Ectodermal cell (in vitro differentiated cells): ENCODE measurements at regions not wholly inside any gene's neighbourhood (a gene's known extent, or its start where the extent isn't known, plus 50 kb on each side); places are given as distances from the start of the nearest gene placed in this dataset.

Experiments
- H3K27ac ChIP-seq: 2 replicates; pipeline ENCODE4 v1.7.0; 2013; ENCODE audit warnings: mild to moderate bottlenecking, low read depth, low read length; ENCODE audit not compliant: insufficient read depth, poor library complexity, severe bottlenecking
- H3K27me3 ChIP-seq: 2 replicates; pipeline ENCODE4 v1.7.0; 2013; ENCODE audit warnings: mild to moderate bottlenecking, low read length; ENCODE audit not compliant: insufficient read depth, control insufficient read depth, poor library complexity, severe bottlenecking
- H3K36me3 ChIP-seq: one replicate; pipeline ENCODE4 v1.7.0; 2013; ENCODE audit warnings: low read length; ENCODE audit not compliant: control insufficient read depth, insufficient read depth
- H3K4me1 ChIP-seq: one replicate; pipeline ENCODE4 v1.7.0; 2013; ENCODE audit warnings: low read length; ENCODE audit not compliant: control insufficient read depth, insufficient read depth
- H3K4me3 ChIP-seq: 2 replicates; pipeline ENCODE4 v1.7.0; 2013; ENCODE audit warnings: low read depth, low read length, control low read depth; ENCODE audit not compliant: insufficient read depth
- H3K9me3 ChIP-seq: 2 replicates; pipeline ENCODE4 v1.7.0; 2013; ENCODE audit warnings: mild to moderate bottlenecking, low read length, moderate library complexity; ENCODE audit not compliant: control insufficient read depth
- WGBS, 2 experiments: methylation state at CpG; one replicate each; pipeline ENCODE4 v1.1.7; 2013; ENCODE audit warnings: missing lambda C conversion rate in 2 of 2; 5-methylcytosine and 5-hydroxymethylcytosine counted together

GRCh38 chr5:30239331-30240022, 954.0 kb upstream of the CDH6 start:
- no peaks in the 10 kb centered on the region for H3K27me3 ChIP-seq
- no peak overlapping the region for H3K4me3 ChIP-seq
- no peaks in the 10 kb centered on the region for H3K4me1 ChIP-seq
- H3K9me3 ChIP-seq: peaks cover 2% of the 10 kb centered on the region
- H3K36me3 ChIP-seq: no peaks in the 10 kb centered on the region
- 87 to 88% methylated on average over 7 of the region's 7 CpGs for WGBS, 2 experiments
- no peak overlapping the region for H3K27ac ChIP-seq

- Histone ChIP-seq H3K27me3 (no peaks in the 10 kb centered on the region), H3K4me3 (no peak overlapping the region), H3K9me3 (peaks cover 2% of the 10 kb centered on the region), H3K4me1 (no peaks in the 10 kb centered on the region), H3K36me3 (no peaks in the 10 kb centered on the region), H3K27ac (no peak overlapping the region)
- whole genome bisulfite sequencing, 2 experiments: 90% methylated on average over 1 of the region's 2 CpGs
Observed at GRCh38 chr5:30237189-30237588, 956.3 kb upstream of the CDH6 start.

GRCh38 chr5:30209755-30210154, 983.7 kb upstream of the CDH6 start:
- no peaks in the 10 kb centered on the region for H3K9me3 ChIP-seq

GRCh38 chr5:30197662-30198061, 995.8 kb upstream of the CDH6 start:
- Histone ChIP-seq H3K27ac (no peak overlapping the region), H3K27me3 (no peaks in the 10 kb centered on the region), H3K4me3 (no peak overlapping the region), H3K36me3 (no peaks in the 10 kb centered on the region), H3K4me1 (no peaks in the 10 kb centered on the region), H3K9me3 (no peaks in the 10 kb centered on the region)
- WGBS, 2 experiments: 88 to 94% methylated on average over 3 of the region's 3 CpGs

More at GRCh38 chr5:30209755-30210154, 983.7 kb upstream of the CDH6 start:
- Histone ChIP-seq H3K27me3 (no peaks in the 10 kb centered on the region), H3K36me3 (no peaks in the 10 kb centered on the region), H3K4me3 (no peak overlapping the region), H3K4me1 (no peaks in the 10 kb centered on the region), H3K27ac (no peak overlapping the region)

- no peaks in the 10 kb centered on the region for H3K36me3 ChIP-seq
- WGBS, 2 experiments: 60 to 85% methylated on average over 1 to 2 of the region's 2 CpGs
- H3K9me3 ChIP-seq: no peaks in the 10 kb centered on the region
- no peak overlapping the region for H3K4me3 ChIP-seq
- H3K27ac ChIP-seq: no peak overlapping the region
- no peaks in the 10 kb centered on the region for H3K4me1 ChIP-seq
- no peaks in the 10 kb centered on the region for H3K27me3 ChIP-seq
Observed at GRCh38 chr5:30195036-30195435, 998.5 kb upstream of the CDH6 start.

- Histone ChIP-seq H3K36me3 (no peaks in the 10 kb centered on the region), H3K9me3 (no peaks in the 10 kb centered on the region), H3K4me1 (no peaks in the 10 kb centered on the region), H3K27me3 (no peaks in the 10 kb centered on the region), H3K27ac (no peak overlapping the region), H3K4me3 (no peak overlapping the region)
- WGBS, 2 experiments: 94 to 98% methylated on average over 5 of the region's 5 CpGs
Observed at GRCh38 chr5:30194595-30194994, 998.9 kb upstream of the CDH6 start.

GRCh38 chr5:30183795-30184194, 1009.7 kb upstream of the CDH6 start:
- H3K4me3 ChIP-seq: no peak overlapping the region
- H3K9me3 ChIP-seq: no peaks in the 10 kb centered on the region
- H3K27ac ChIP-seq: no peak overlapping the region
- H3K4me1 ChIP-seq: no peaks in the 10 kb centered on the region
- 94 to 97% methylated on average over 5 to 6 of the region's 7 CpGs for WGBS, 2 experiments
- no peaks in the 10 kb centered on the region for H3K27me3 ChIP-seq
- H3K36me3 ChIP-seq: no peaks in the 10 kb centered on the region

GRCh38 chr5:30156156-30156555, 1037.3 kb upstream of the CDH6 start:
- no peak overlapping the region for H3K4me3 ChIP-seq
- no peak overlapping the region for H3K27ac ChIP-seq
- 94 to 100% methylated on average over 1 of the region's 1 CpG for WGBS, 2 experiments
- no peaks in the 10 kb centered on the region for H3K27me3 ChIP-seq
- no peaks in the 10 kb centered on the region for H3K9me3 ChIP-seq
- H3K4me1 ChIP-seq: no peaks in the 10 kb centered on the region
- H3K36me3 ChIP-seq: no peaks in the 10 kb centered on the region

GRCh38 chr5:30152431-30152830, 1041.1 kb upstream of the CDH6 start:
- Histone ChIP-seq H3K4me3 (no peak overlapping the region), H3K9me3 (no peaks in the 10 kb centered on the region), H3K36me3 (no peaks in the 10 kb centered on the region), H3K27me3 (no peaks in the 10 kb centered on the region), H3K4me1 (no peaks in the 10 kb centered on the region), H3K27ac (no peak overlapping the region)
- WGBS, 2 experiments: 90 to 96% methylated on average over 1 of the region's 1 CpG

GRCh38 chr5:30150231-30150630, 1043.3 kb upstream of the CDH6 start:
- Histone ChIP-seq H3K4me3 (no peak overlapping the region), H3K9me3 (no peaks in the 10 kb centered on the region), H3K4me1 (no peaks in the 10 kb centered on the region), H3K36me3 (no peaks in the 10 kb centered on the region), H3K27me3 (no peaks in the 10 kb centered on the region), H3K27ac (no peak overlapping the region)

- H3K9me3 ChIP-seq: no peaks in the 10 kb centered on the region
- no peaks in the 10 kb centered on the region for H3K36me3 ChIP-seq
- no peaks in the 10 kb centered on the region for H3K4me1 ChIP-seq
- no peaks in the 10 kb centered on the region for H3K27me3 ChIP-seq
- no peak overlapping the region for H3K27ac ChIP-seq
- H3K4me3 ChIP-seq: no peak overlapping the region
Observed at GRCh38 chr5:30149526-30149925, 1044.0 kb upstream of the CDH6 start.
